Hepatocyte (in vitro differentiated cells): ENCODE measurements at regions not wholly inside any gene's neighbourhood (a gene's known extent, or its start where the extent isn't known, plus 50 kb on each side); places are given as distances from the start of the nearest gene placed in this dataset.

Experiments
- CTCF ChIP-seq: fragments of 200-600 bp; sonication (generic); IDR thresholded peaks from 2 replicates; pipeline ENCODE4 v1.5.1; 2016; ENCODE audit warnings: antibody characterized with exemption, mild to moderate bottlenecking; ENCODE audit not compliant: poor library complexity
- EZH2 ChIP-seq: fragments of 200-600 bp; sonication (generic); IDR thresholded peaks from 2 replicates; pipeline ENCODE4 v1.6.1; 2016; ENCODE audit warnings: antibody characterized with exemption, mild to moderate bottlenecking, borderline replicate concordance
- EZH2phosphoT487 ChIP-seq: fragments of 200-600 bp; sonication (generic); IDR thresholded peaks from one replicate; pipeline ENCODE4 v1.6.1; 2018; ENCODE audit warnings: antibody characterized with exemption, mild to moderate bottlenecking, low read depth, moderate library complexity; ENCODE audit not compliant: unreplicated experiment, severe bottlenecking

DNA sequence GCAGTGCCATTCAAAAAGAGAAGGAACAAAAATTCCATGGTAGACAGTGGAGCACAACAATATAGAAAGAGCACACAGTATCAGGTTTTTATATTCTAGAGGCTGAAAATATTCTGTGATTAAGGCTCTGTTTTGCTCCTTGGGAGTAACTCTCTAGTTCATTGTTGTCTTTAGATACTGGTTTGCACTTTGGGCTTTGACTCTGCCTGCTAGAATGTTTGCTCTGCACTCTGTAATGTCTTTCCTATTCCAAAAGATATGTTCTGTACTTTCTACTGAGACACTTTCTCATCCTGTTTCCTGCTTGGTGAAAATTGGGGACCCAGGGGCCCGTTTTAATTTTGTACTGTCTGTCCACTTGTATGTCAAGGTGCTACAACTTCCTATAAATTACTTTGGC, 564.7 kb downstream of the BMP2 start:
- TF ChIP-seq EZH2 = no peak
- TF ChIP-seq CTCF = no peak
- no peak for TF ChIP-seq EZH2phosphoT487
